Suprapubic skin (tissue), 4 donors: ENCODE measurements at regions not wholly inside any gene's neighbourhood (a gene's known extent, or its start where the extent isn't known, plus 50 kb on each side); places are given as distances from the start of the nearest gene placed in this dataset.

Source experiments
- DNase-seq, 2 donors: peaks; one replicate each; pipeline ENCODE4 v3.0.0-alpha.2; 2019; ENCODE audit warnings: low spot score in 2 of 2
- H3K27ac ChIP-seq: fragments of 200-600 bp; sonication (generic); one replicate; pipeline ENCODE4 v1.5.1; 2019
- H3K27me3 ChIP-seq: fragments of 200-600 bp; sonication (generic); one replicate; pipeline ENCODE4 v1.5.1; 2019
- H3K36me3 ChIP-seq: fragments of 200-600 bp; sonication (generic); one replicate; pipeline ENCODE4 v1.5.1; 2019
- H3K4me1 ChIP-seq: fragments of 200-600 bp; sonication (generic); one replicate; pipeline ENCODE4 v1.5.1; 2019
- H3K4me3 ChIP-seq: fragments of 200-600 bp; sonication (generic); one replicate; pipeline ENCODE4 v1.5.1; 2019; ENCODE audit warnings: mild to moderate bottlenecking
- H3K9me3 ChIP-seq: fragments of 200-600 bp; sonication (generic); one replicate; pipeline ENCODE4 v1.5.1; 2019
- EP300 ChIP-seq: sonication (generic); formaldehyde crosslinking; IDR thresholded peaks from one replicate; pipeline ENCODE4 v1.6.1; 2017; ENCODE audit warnings: antibody characterized with exemption
- POLR2A ChIP-seq, 2 donors: fragments of 450-650 bp; IDR thresholded peaks; one replicate each; pipeline ENCODE4 v1.6.1; 2017; ENCODE audit warnings: antibody characterized with exemption in 2 of 2, mild to moderate bottlenecking in 2 of 2, moderate library complexity in 2 of 2
- POLR2AphosphoS5 ChIP-seq, 3 donors: sonication (generic); formaldehyde crosslinking; IDR thresholded peaks; one replicate each; pipeline ENCODE4 v1.6.1; 2017; ENCODE audit warnings: antibody characterized with exemption in 3 of 3
- WGBS: methylation state at CpG from one replicate; pipeline ENCODE4 v1.1.5; 2018; 5-methylcytosine and 5-hydroxymethylcytosine counted together
- TF ChIP-seq, protein P1 (sequence below), 2 donors: fragments of 200-600 bp in 1 of 2; fragments of 450-650 bp in 1 of 2; sonication (generic) in 1 of 2; IDR thresholded peaks; one replicate each; pipeline ENCODE4 v1.5.1; 2016 to 2019; ENCODE audit warnings: antibody characterized with exemption in 2 of 2, mild to moderate bottlenecking in 1 of 2, moderate library complexity in 1 of 2

DNA sequence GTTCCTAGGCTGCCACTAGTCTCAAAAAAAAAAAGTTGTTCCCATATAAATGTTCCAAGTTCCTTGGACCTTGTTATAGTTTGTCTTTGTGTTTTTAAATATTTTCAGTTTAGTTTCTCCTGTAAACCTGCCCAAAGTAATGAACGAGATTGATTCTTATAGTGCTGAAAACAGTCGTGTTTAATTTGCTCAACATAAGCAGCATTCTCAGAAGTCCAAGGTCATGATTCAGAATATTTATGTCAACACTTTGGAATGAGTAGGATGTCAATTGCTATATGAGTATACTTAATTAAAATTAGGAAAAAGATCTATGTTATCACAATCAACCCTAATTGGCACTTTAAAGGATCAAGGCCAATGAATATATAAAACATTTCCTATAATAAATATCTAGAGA is 510.9 kb downstream of the PPP4R3C start:
- H3K36me3 ChIP-seq, result no peaks in the 10 kb centered on the region
- no peak for DNase-seq
- TF ChIP-seq EP300, result no peak
- TF ChIP-seq POLR2AphosphoS5 (IDR thresholded peaks at IDR 0.05), result no peak
- TF ChIP-seq, protein P1, sequence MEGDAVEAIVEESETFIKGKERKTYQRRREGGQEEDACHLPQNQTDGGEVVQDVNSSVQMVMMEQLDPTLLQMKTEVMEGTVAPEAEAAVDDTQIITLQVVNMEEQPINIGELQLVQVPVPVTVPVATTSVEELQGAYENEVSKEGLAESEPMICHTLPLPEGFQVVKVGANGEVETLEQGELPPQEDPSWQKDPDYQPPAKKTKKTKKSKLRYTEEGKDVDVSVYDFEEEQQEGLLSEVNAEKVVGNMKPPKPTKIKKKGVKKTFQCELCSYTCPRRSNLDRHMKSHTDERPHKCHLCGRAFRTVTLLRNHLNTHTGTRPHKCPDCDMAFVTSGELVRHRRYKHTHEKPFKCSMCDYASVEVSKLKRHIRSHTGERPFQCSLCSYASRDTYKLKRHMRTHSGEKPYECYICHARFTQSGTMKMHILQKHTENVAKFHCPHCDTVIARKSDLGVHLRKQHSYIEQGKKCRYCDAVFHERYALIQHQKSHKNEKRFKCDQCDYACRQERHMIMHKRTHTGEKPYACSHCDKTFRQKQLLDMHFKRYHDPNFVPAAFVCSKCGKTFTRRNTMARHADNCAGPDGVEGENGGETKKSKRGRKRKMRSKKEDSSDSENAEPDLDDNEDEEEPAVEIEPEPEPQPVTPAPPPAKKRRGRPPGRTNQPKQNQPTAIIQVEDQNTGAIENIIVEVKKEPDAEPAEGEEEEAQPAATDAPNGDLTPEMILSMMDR (IDR thresholded peaks at IDR 0.05), result no peak
- TF ChIP-seq POLR2A (IDR thresholded peaks at IDR 0.05), result no peak

DNA sequence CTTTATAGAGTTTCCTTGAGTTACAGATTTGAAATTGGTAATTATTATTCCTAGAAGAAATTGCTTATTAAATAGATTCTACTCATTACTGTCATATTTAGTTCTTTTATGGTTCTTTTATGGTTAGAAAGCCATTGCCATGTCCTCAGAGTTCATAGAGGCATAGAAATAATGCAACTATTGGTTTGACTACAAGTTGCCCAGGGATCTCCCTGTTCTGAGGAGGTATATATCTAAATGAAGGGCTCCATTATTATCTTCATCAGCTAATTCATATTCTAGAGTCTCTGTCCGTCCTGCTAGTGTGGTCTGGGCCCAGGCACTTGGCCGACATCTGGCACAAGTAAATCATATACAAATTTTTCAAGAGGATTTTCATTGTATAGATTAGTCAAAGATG is 535.7 kb downstream of the PPP4R3C start:
- H3K9me3 ChIP-seq, result no peaks in the 10 kb centered on the region
- TF ChIP-seq POLR2A (IDR thresholded peaks at IDR 0.05) (no peak), POLR2AphosphoS5 (IDR thresholded peaks at IDR 0.05) (no peak), EP300 (no peak)
- TF ChIP-seq, protein P1 (IDR thresholded peaks at IDR 0.05), result no peak
- no peak overlapping the region for H3K27ac ChIP-seq
- no peak for DNase-seq
- no peak overlapping the region for H3K4me3 ChIP-seq
- H3K4me1 ChIP-seq, result no peaks in the 10 kb centered on the region
- WGBS, result 65% methylated on average over 2 of the region's 2 CpGs
- no peaks in the 10 kb centered on the region for H3K27me3 ChIP-seq
- H3K36me3 ChIP-seq, result no peaks in the 10 kb centered on the region

More for the DNA sequence above, 510.9 kb downstream of the PPP4R3C start:
- Histone ChIP-seq H3K9me3 (no peaks in the 10 kb centered on the region), H3K27me3 (no peaks in the 10 kb centered on the region), H3K4me3 (no peak overlapping the region), H3K4me1 (no peaks in the 10 kb centered on the region), H3K27ac (no peak overlapping the region)
- 32% methylated on average over 2 of the region's 2 CpGs for WGBS

DNA sequence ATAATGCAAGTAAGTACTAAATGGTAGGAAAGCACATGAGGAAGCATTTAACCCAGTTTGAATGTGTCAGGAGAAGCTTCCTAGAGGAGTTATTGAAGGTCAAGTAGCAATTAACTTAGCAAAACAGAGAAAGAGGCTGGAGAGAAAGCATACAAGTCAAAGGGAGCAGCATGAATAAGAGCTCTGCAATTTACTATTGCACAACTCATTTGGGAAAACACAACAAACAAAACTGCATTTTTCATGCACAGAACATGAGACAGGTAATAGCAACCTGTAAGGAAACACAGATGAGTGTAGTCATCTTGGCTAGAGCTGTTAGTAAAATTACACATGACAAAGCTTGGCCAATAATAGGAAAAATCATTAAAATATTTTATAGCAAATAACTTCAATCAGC is 538.1 kb downstream of the PPP4R3C start:
- Histone ChIP-seq H3K9me3 (no peaks in the 10 kb centered on the region), H3K4me1 (no peaks in the 10 kb centered on the region), H3K27me3 (no peaks in the 10 kb centered on the region), H3K4me3 (no peak overlapping the region), H3K27ac (no peak overlapping the region), H3K36me3 (no peaks in the 10 kb centered on the region)
- TF ChIP-seq, protein P1 (IDR thresholded peaks at IDR 0.05), result no peak
- TF ChIP-seq POLR2AphosphoS5 (IDR thresholded peaks at IDR 0.05) (no peak), POLR2A (IDR thresholded peaks at IDR 0.05) (no peak), EP300 (no peak)
- DNase-seq, result no peak

DNA sequence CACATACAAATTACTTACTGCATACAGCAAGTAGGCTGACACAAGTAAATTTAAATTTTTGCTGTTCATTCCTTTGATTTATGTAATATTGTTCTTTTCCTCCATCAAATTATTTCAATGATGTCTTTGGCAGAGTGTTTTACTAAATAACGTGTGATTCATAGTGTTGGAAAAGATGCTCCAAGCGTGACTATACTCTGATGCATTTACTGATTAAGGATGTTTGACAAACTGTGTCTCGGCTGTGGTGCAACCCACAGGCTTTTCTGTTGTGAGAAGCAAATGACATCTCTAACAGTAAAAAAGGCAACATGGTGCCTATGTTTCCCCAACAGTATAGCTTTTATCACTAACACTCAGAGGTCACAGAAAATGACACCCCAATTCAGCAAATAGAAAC is 540.9 kb downstream of the PPP4R3C start:
- 69% methylated on average over 3 of the region's 3 CpGs for WGBS
- no peaks in the 10 kb centered on the region for H3K36me3 ChIP-seq
- no peaks in the 10 kb centered on the region for H3K9me3 ChIP-seq

DNA sequence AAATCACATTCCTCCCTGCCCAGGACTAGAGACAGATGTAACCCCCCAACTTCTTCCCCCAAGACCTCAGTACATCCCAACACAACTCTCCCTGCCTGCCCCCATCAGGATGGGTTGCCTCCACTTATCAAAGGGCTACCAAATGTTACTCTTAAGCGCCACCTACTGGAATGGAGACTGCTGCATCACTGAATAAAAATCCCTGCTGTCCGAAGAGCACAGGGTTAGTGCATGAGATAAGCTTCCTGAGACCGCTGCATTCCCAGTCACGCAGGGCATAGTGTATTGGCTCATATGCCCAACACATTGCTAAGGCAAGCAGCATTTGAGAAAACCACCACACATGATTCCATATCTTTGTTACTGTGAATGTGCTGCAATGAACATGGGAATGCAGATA is 544.5 kb downstream of the PPP4R3C start:
- no peak for DNase-seq

More for the DNA sequence above, 540.9 kb downstream of the PPP4R3C start:
- TF ChIP-seq POLR2A (IDR thresholded peaks at IDR 0.05) (no peak), POLR2AphosphoS5 (IDR thresholded peaks at IDR 0.05) (no peak), EP300 (no peak)
- TF ChIP-seq, protein P1 (IDR thresholded peaks at IDR 0.05), result no peak
- Histone ChIP-seq H3K4me1 (no peaks in the 10 kb centered on the region), H3K27me3 (no peaks in the 10 kb centered on the region), H3K27ac (no peak overlapping the region), H3K4me3 (no peak overlapping the region)
- no peak for DNase-seq

More for the DNA sequence above, 544.5 kb downstream of the PPP4R3C start:
- Histone ChIP-seq H3K36me3 (no peaks in the 10 kb centered on the region), H3K4me3 (no peak overlapping the region), H3K9me3 (no peaks in the 10 kb centered on the region), H3K27me3 (no peaks in the 10 kb centered on the region), H3K4me1 (no peaks in the 10 kb centered on the region), H3K27ac (no peak overlapping the region)
- 32% methylated on average over 4 of the region's 4 CpGs for WGBS
- TF ChIP-seq POLR2AphosphoS5 (IDR thresholded peaks at IDR 0.05), result no peak
- TF ChIP-seq POLR2A (IDR thresholded peaks at IDR 0.05), result no peak
- TF ChIP-seq EP300, result no peak
- TF ChIP-seq, protein P1 (IDR thresholded peaks at IDR 0.05), result no peak
